Lower leg skin (tissue), 4 donors: ENCODE measurements at regions not wholly inside any gene's neighbourhood (a gene's known extent, or its start where the extent isn't known, plus 50 kb on each side); places are given as distances from the start of the nearest gene placed in this dataset.

ENCODE experiments used
- DNase-seq, 2 donors: peaks; one replicate each; pipeline ENCODE4 v3.0.0-alpha.2; 2019; ENCODE audit warnings: low spot score in 2 of 2
- H3K4me3 ChIP-seq: fragments of 200-600 bp; sonication (generic); 2 replicates; pipeline ENCODE4 v1.5.1; 2017; ENCODE audit warnings: mild to moderate bottlenecking, low read depth; ENCODE audit not compliant: poor library complexity, severe bottlenecking
- POLR2A ChIP-seq, 2 donors: fragments of 450-650 bp; IDR thresholded peaks; one replicate each; pipeline ENCODE4 v1.6.1; 2016 to 2017; ENCODE audit warnings: antibody characterized with exemption in 2 of 2, mild to moderate bottlenecking in 1 of 2, moderate library complexity in 1 of 2
- WGBS, 2 donors: methylation state at CpG; one replicate each; pipeline ENCODE4 v1.1.5; 2018; 5-methylcytosine and 5-hydroxymethylcytosine counted together
- intact Hi-C: fragments of 100-400 bp; cut with DNase I; formaldehyde crosslinking; loops from one replicate; pipeline ENCODE4 v1.15.0; 2023; ENCODE audit warnings: low total_unique reads
- TF ChIP-seq, protein P1 (sequence below), 3 donors: fragments of 450-650 bp; IDR thresholded peaks; one replicate each; pipeline ENCODE4 v1.5.1; 2016; ENCODE audit warnings: antibody characterized with exemption in 3 of 3, mild to moderate bottlenecking in 3 of 3, moderate library complexity in 2 of 3

DNA sequence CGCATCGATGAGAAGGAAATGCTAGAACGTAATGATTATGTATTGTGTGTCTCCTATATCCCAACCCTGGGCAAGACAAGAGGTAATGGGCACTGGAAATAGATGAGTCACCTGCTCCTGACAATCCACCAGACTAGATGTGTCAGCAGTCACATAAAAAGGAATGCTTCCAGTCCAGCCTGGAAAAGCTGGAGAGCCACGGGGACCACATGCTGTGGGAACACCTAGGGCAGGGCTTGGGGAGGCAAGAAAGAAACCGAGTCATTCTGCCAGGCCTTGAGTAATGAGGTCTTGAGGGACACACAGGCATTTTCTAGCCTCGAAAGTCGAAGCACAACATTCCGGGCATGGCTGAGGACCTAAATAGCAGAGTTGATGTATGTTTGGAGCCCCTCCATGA is 716.7 kb upstream of the TMEM132C start:
- WGBS, 2 donors = 74 to 78% methylated on average over 8 of the region's 8 CpGs
- no peak for DNase-seq
- intact Hi-C loops = no loop called here
- H3K4me3 ChIP-seq = no peak overlapping the region
- TF ChIP-seq, protein P1, sequence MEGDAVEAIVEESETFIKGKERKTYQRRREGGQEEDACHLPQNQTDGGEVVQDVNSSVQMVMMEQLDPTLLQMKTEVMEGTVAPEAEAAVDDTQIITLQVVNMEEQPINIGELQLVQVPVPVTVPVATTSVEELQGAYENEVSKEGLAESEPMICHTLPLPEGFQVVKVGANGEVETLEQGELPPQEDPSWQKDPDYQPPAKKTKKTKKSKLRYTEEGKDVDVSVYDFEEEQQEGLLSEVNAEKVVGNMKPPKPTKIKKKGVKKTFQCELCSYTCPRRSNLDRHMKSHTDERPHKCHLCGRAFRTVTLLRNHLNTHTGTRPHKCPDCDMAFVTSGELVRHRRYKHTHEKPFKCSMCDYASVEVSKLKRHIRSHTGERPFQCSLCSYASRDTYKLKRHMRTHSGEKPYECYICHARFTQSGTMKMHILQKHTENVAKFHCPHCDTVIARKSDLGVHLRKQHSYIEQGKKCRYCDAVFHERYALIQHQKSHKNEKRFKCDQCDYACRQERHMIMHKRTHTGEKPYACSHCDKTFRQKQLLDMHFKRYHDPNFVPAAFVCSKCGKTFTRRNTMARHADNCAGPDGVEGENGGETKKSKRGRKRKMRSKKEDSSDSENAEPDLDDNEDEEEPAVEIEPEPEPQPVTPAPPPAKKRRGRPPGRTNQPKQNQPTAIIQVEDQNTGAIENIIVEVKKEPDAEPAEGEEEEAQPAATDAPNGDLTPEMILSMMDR (IDR thresholded peaks at IDR 0.05) = no peak
- no peak for TF ChIP-seq POLR2A (IDR thresholded peaks at IDR 0.05)

DNA sequence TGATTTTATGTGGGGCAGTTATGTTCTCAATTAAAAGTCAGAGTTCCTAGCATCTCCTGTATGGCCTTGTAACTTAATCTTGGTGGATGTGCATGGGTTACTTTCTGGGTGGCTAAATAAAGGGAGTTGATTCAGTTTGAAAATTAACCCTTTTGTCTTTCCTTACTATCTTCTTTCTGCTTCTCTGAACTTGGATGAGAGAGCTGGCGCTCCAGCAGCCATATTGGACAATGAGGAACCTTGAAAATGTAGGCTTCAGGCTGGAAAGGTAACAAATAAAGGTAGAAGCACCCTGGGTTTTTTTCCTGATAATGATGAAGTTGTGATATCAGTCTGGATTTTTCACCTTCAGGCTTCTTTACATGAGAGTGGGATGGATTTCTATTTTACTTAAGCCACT is 714.1 kb upstream of the TMEM132C start:
- WGBS, 2 donors = 42 to 50% methylated on average over 1 of the region's 1 CpG
- TF ChIP-seq POLR2A (IDR thresholded peaks at IDR 0.05) = no peak
- TF ChIP-seq, protein P1 (IDR thresholded peaks at IDR 0.05) = no peak
- no peak for DNase-seq
- intact Hi-C loops = no loop called here
- no peak overlapping the region for H3K4me3 ChIP-seq

DNA sequence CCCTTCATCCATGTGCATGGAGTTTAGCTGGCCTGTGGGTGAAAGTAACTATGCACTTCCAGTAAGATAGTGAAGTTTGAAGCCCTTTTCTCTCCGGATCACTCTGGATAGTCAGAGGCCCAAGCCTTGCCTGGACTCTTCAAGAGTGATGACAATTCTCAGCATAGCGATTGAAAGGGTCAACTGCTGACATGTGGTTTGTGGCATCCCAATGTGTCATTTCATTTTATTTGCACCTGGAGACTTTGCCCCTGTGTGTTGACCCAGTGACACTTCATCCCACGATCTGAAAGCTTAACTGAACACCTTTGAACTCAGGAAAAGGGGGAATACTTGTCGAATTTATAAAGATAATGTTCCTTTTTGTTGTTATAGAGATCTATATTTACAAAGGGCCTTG is 711.9 kb upstream of the TMEM132C start:
- TF ChIP-seq, protein P1 (IDR thresholded peaks at IDR 0.05) = no peak
- TF ChIP-seq POLR2A (IDR thresholded peaks at IDR 0.05) = no peak
- H3K4me3 ChIP-seq = no peak overlapping the region
- no peak for DNase-seq
- intact Hi-C loops = no loop called here
- 62 to 69% methylated on average over 4 of the region's 4 CpGs for WGBS, 2 donors

DNA sequence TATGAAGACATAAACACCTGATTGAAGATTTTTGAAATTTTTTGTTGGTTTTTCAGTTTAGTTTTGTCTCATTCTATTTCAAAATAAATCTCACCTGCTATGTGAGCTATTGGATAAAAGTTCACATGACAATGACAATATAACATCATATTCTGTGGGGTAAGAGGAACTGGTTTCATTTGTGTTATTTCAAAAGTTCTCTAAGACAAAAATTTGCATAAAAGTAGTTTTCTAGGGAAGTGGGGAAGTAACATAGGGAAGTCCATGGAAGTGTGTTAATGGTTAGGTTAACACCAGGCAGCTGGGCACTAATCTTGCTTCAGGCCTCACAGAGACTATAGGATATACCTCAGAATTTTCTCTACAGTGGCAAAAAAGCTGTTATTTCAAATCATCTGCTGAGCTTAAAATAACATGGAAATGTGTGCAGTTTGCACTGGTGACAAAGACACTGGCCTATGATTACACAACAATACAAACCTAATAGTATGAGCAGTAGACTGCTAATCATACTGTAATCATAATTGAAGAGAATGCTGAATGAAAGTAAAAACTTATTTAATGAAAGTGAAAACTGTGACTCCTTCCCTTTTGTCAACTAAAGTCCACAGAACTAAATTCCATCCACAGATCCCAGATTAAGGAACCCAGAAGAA is 710.6 kb upstream of the TMEM132C start:
- intact Hi-C loops = no loop called here
- no peak for DNase-seq
- TF ChIP-seq, protein P1 (IDR thresholded peaks at IDR 0.05) = no peak
- TF ChIP-seq POLR2A (IDR thresholded peaks at IDR 0.05) = no peak
- H3K4me3 ChIP-seq = no peak overlapping the region

DNA sequence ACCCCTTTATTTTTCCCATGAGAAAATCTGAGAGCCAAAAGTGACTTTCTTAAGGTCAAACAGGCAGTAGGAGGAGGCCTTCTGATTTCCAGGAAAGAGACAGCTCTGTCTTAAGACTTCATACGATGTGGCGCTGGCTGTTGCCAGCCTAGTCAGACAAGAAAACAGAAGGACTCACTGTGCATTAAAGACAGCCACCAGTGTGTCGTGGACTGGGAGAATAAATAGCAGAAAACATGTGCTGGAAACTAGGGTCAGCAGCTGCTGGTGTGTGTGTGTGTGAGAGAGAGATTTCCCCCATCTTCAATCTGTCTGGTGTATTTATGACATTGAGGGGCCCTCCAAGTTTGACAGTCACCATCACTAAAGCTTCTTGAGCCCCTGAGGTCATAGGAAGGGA is 708.6 kb upstream of the TMEM132C start:
- TF ChIP-seq POLR2A (IDR thresholded peaks at IDR 0.05) = no peak
- TF ChIP-seq, protein P1 (IDR thresholded peaks at IDR 0.05) = no peak
- no peak overlapping the region for H3K4me3 ChIP-seq
- DNase-seq = no peak
- WGBS, 2 donors = 49 to 64% methylated on average over 3 of the region's 3 CpGs
- intact Hi-C loops = no loop called here
